ENCODE measurements at regions not wholly inside any gene's neighbourhood (a gene's known extent, or its start where the extent isn't known, plus 50 kb on each side); places are given as distances from the start of the nearest gene placed in this dataset.
"Not testable (repeated sequence)": the region's sequence is repeated elsewhere in the genome, so short reads cannot be mapped to it uniquely, and the experiment has no call there.

GRCh38 chrX:125520029-125520428 lies 200.4 kb downstream of the TEX13C start:
- ChIA-PET POLR2A (no interaction called here), CTCF (no interaction called here)
- Mint-ChIP-seq H3K9me3 (ENCODE audit: low read depth) (no peaks in the 10 kb centered on the region), H3K4me1 (no peaks in the 10 kb centered on the region), H3K36me3 (ENCODE audit: low read depth) (no peaks in the 10 kb centered on the region), H3K27ac (no peak overlapping the region), H3K4me3 (no peak overlapping the region), H3K27me3 (no peaks in the 10 kb centered on the region)
- DNase-seq (no peak), ATAC-seq (no peak)
- intact Hi-C loops (cut with DNase I, micrococcal nuclease) = no loop called here

- Mint-ChIP-seq H3K4me3 (no peak overlapping the region), H3K36me3 (ENCODE audit: low read depth) (no peaks in the 10 kb centered on the region), H3K4me1 (no peaks in the 10 kb centered on the region), H3K9me3 (ENCODE audit: low read depth) (no peaks in the 10 kb centered on the region), H3K27ac (no peak overlapping the region), H3K27me3 (no peaks in the 10 kb centered on the region)
- ATAC-seq (no peak), DNase-seq (no peak)
- ChIA-PET POLR2A (no interaction called here), CTCF (no interaction called here)
- intact Hi-C loops (cut with DNase I, micrococcal nuclease) = no loop called here
These were observed 203.1 kb downstream of the TEX13C start for GRCh38 chrX:125522752-125523151.

- Mint-ChIP-seq H3K27me3 (no peaks in the 10 kb centered on the region), H3K36me3 (ENCODE audit: low read depth) (no peaks in the 10 kb centered on the region), H3K4me3 (no peak overlapping the region), H3K4me1 (no peaks in the 10 kb centered on the region), H3K27ac (no peak overlapping the region), H3K9me3 (ENCODE audit: low read depth) (peaks cover 4% of the 10 kb centered on the region)
- DNase-seq = no peak
- intact Hi-C loops (cut with DNase I, micrococcal nuclease) = no loop called here
- ATAC-seq = no peak
- POLR2A ChIA-PET = no interaction called here
- CTCF ChIA-PET = no interaction called here
These were observed 212.9 kb downstream of the TEX13C start for GRCh38 chrX:125532411-125533089.

- no peaks in the 10 kb centered on the region for H3K27me3 Mint-ChIP-seq
These were observed 213.7 kb downstream of the TEX13C start for GRCh38 chrX:125533352-125533751.

GRCh38 chrX:125544031-125544660 lies 224.5 kb downstream of the TEX13C start:
- Mint-ChIP-seq H3K27me3 (no peaks in the 10 kb centered on the region), H3K27ac (no peak overlapping the region), H3K4me1 (no peaks in the 10 kb centered on the region), H3K4me3 (no peak overlapping the region), H3K36me3 (ENCODE audit: low read depth) (no peaks in the 10 kb centered on the region), H3K9me3 (ENCODE audit: low read depth) (no peaks in the 10 kb centered on the region)
- DNase-seq (no peak), ATAC-seq (no peak)
- intact Hi-C loops (cut with DNase I, micrococcal nuclease) = no loop called here
- ChIA-PET CTCF (no interaction called here), POLR2A (no interaction called here)

More at GRCh38 chrX:125533352-125533751, 213.7 kb downstream of the TEX13C start:
- no peak for ATAC-seq
- Mint-ChIP-seq H3K36me3 (ENCODE audit: low read depth) (no peaks in the 10 kb centered on the region), H3K4me3 (no peak overlapping the region), H3K27ac (no peak overlapping the region), H3K9me3 (ENCODE audit: low read depth) (peaks cover 4% of the 10 kb centered on the region), H3K4me1 (no peaks in the 10 kb centered on the region)
- POLR2A ChIA-PET = no interaction called here
- no peak for DNase-seq
- CTCF ChIA-PET = no interaction called here
- intact Hi-C loops (cut with DNase I, micrococcal nuclease) = no loop called here

- intact Hi-C loops (cut with DNase I, micrococcal nuclease) = no loop called here
- no peaks in the 10 kb centered on the region for H3K9me3 Mint-ChIP-seq (ENCODE audit: low read depth)
- no peak overlapping the region for H3K4me3 Mint-ChIP-seq
- ChIA-PET POLR2A (no interaction called here), CTCF (no interaction called here)
- ATAC-seq (no peak), DNase-seq (no peak)
- H3K4me1 Mint-ChIP-seq = no peaks in the 10 kb centered on the region
- no peaks in the 10 kb centered on the region for H3K36me3 Mint-ChIP-seq (ENCODE audit: low read depth)
- no peak overlapping the region for H3K27ac Mint-ChIP-seq
- no peaks in the 10 kb centered on the region for H3K27me3 Mint-ChIP-seq
These were observed 225.2 kb downstream of the TEX13C start for GRCh38 chrX:125544856-125545255.

- DNase-seq = no peak
- intact Hi-C loops (cut with DNase I, micrococcal nuclease) = no loop called here
- no peak for ATAC-seq
- Mint-ChIP-seq H3K36me3 (ENCODE audit: low read depth) (no peaks in the 10 kb centered on the region), H3K27me3 (peaks cover 2% of the 10 kb centered on the region), H3K4me1 (no peaks in the 10 kb centered on the region), H3K27ac (no peak overlapping the region), H3K9me3 (ENCODE audit: low read depth) (no peaks in the 10 kb centered on the region), H3K4me3 (no peak overlapping the region)
- ChIA-PET POLR2A (no interaction called here), CTCF (interaction anchor here (0.6 kb wide), 1 partner anchor 139 kb away, joined by 4 read pairs; no protein-coding TSS in a partner anchor)
These were observed 257.8 kb downstream of the TEX13C start for GRCh38 chrX:125577479-125577878.

- H3K27ac Mint-ChIP-seq = no peak overlapping the region
- no peaks in the 10 kb centered on the region for H3K27me3 Mint-ChIP-seq
- no peaks in the 10 kb centered on the region for H3K36me3 Mint-ChIP-seq (ENCODE audit: low read depth)
- no peaks in the 10 kb centered on the region for H3K4me1 Mint-ChIP-seq
- H3K4me3 Mint-ChIP-seq = no peak overlapping the region
- POLR2A ChIA-PET = no interaction called here
- no peaks in the 10 kb centered on the region for H3K9me3 Mint-ChIP-seq (ENCODE audit: low read depth)
- ATAC-seq (no peak), DNase-seq (no peak)
- CTCF ChIA-PET = no interaction called here
- intact Hi-C loops (cut with DNase I, micrococcal nuclease) = no loop called here
These were observed 284.8 kb downstream of the TEX13C start for GRCh38 chrX:125604448-125604847.

GRCh38 chrX:125605145-125605544 lies 285.5 kb downstream of the TEX13C start:
- Mint-ChIP-seq H3K4me1 (no peaks in the 10 kb centered on the region), H3K9me3 (ENCODE audit: low read depth) (no peaks in the 10 kb centered on the region), H3K27me3 (no peaks in the 10 kb centered on the region), H3K27ac (no peak overlapping the region), H3K36me3 (ENCODE audit: low read depth) (no peaks in the 10 kb centered on the region), H3K4me3 (no peak overlapping the region)
- CTCF ChIA-PET = no interaction called here
- POLR2A ChIA-PET = no interaction called here
- no peak for ATAC-seq
- intact Hi-C loops (cut with DNase I, micrococcal nuclease) = no loop called here
- DNase-seq = no peak

- ATAC-seq; H3K36me3 Mint-ChIP-seq (ENCODE audit: low read depth); DNase-seq; intact Hi-C loops (cut with DNase I, micrococcal nuclease); H3K4me3 Mint-ChIP-seq; H3K27me3 Mint-ChIP-seq; POLR2A ChIA-PET; H3K4me1 Mint-ChIP-seq; H3K27ac Mint-ChIP-seq; CTCF ChIA-PET; H3K9me3 Mint-ChIP-seq (ENCODE audit: low read depth): not testable (repeated sequence)
These were observed 295.1 kb downstream of the TEX13C start for GRCh38 chrX:125614591-125615343.

- H3K27ac Mint-ChIP-seq = no peak overlapping the region
- H3K4me3 Mint-ChIP-seq = no peak overlapping the region
- no peaks in the 10 kb centered on the region for H3K9me3 Mint-ChIP-seq (ENCODE audit: low read depth)
- ChIA-PET POLR2A (no interaction called here), CTCF (no interaction called here)
- intact Hi-C loops (cut with DNase I, micrococcal nuclease) = no loop called here
- H3K36me3 Mint-ChIP-seq (ENCODE audit: low read depth) = no peaks in the 10 kb centered on the region
- no peak for ATAC-seq
- no peak for DNase-seq
- no peaks in the 10 kb centered on the region for H3K27me3 Mint-ChIP-seq
- H3K4me1 Mint-ChIP-seq = no peaks in the 10 kb centered on the region
These were observed 301.3 kb downstream of the TEX13C start for GRCh38 chrX:125620715-125621587.

GRCh38 chrX:125621588-125621927 lies 301.9 kb downstream of the TEX13C start:
- ChIA-PET POLR2A (no interaction called here), CTCF (no interaction called here)
- Mint-ChIP-seq H3K4me1 (no peaks in the 10 kb centered on the region), H3K27ac (no peak overlapping the region), H3K36me3 (ENCODE audit: low read depth) (no peaks in the 10 kb centered on the region), H3K9me3 (ENCODE audit: low read depth) (no peaks in the 10 kb centered on the region), H3K4me3 (no peak overlapping the region), H3K27me3 (no peaks in the 10 kb centered on the region)
- no peak for ATAC-seq
- intact Hi-C loops (cut with DNase I, micrococcal nuclease) = no loop called here
- no peak for DNase-seq
